Inferior parietal cortex (tissue), 1 donor: ENCODE measurements at regions not wholly inside any gene's neighbourhood (a gene's known extent, or its start where the extent isn't known, plus 50 kb on each side); places are given as distances from the start of the nearest gene placed in this dataset.

Experiments
- DNase-seq: peaks from one replicate; pipeline ENCODE4 v3.0.0-alpha.2; 2016; ENCODE audit errors: extremely low spot score

DNA sequence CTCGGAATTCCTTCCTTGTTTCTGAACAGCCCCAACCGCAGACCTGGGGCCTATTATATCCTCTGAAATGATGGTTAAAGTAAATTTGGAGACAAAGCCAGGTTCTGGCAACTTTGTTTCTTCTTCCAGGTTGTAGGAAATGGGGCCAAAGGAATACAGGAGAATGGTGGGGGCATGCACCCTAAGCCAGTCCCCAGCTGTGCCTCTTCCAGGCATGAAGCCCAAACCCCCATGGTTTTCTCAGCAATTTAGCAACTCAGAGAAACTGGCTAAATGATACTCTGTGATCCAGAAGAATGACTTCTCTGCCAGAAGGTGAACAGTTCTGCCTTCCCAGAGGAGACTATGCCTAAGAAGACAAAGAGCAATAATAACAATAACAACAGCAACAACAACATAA is 635.0 kb upstream of the FANCL start:
- DNase-seq: no peak

DNA sequence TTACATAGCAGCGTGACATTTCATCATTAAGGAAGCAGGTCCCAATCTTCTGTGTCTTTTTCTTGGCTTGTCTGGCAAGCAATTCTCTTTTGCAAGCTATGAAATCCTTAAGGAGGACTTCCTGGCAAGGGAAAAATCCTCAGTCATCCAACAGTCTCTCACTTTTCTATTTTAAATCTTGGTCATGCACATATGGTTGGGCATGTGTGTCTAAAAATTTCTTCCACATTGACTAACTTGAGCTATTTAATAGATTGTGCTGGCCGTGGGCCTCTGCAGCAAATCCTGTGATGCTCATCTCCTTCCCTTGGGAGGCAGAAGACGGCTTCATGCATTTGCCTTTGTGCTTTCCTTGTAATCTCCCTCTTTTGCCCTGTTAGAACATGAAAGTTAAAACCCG is 634.3 kb upstream of the FANCL start:
- peak; percentile 72 for DNase-seq

GRCh38 chr2:58871469-58872142 is 630.5 kb upstream of the FANCL start:
- DNase-seq: no peak

- DNase-seq: no peak
Measured at GRCh38 chr2:58870704-58871103, 629.6 kb upstream of the FANCL start.

GRCh38 chr2:58866946-58867345 is 625.8 kb upstream of the FANCL start:
- DNase-seq: no peak

DNA sequence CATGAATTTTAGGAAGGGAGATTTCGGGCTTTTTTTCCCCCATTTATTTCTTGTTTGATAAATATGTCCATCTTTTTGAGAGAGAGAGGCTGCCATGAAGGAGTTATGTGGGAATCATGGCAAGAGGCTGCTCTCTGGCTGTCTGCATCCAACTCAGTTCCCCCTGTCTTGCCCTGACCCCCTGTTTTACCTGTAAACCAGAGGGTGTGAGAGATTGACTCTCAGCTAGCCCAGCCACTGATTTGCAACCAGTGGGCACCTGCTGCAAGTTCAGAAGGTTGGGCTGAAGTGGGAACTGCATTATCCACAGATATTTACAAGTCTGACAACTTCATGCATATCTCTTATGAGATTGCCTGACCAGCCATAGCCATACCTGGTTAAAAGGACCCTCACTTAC is 625.4 kb upstream of the FANCL start:
- DNase-seq: no peak

GRCh38 chr2:58866040-58866439 is 624.9 kb upstream of the FANCL start:
- DNase-seq: no peak

DNA sequence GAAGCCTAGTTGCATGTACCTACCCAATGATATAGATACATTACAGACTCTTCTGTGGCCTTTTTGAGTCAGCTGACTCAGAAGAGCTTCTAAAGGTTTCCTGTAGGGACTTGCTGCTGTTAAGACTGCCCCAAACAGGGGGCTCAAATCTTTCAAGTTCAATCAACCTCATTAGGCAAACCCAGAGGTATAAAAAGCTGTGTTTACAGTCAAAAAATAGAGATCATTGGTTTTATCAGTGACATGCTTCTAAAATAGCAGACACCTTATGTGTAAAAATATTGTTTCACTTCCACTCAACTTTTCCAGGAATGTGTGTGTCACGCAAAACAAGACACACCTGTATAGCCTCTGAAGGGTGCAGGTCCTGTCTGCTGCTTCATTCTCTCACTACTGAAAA is 624.3 kb upstream of the FANCL start:
- no peak for DNase-seq

GRCh38 chr2:58862244-58862643 is 621.1 kb upstream of the FANCL start:
- no peak for DNase-seq

GRCh38 chr2:58860586-58860985 is 619.5 kb upstream of the FANCL start:
- no peak for DNase-seq

GRCh38 chr2:58856100-58856499 is 615.0 kb upstream of the FANCL start:
- no peak for DNase-seq

GRCh38 chr2:58853420-58853819 is 612.3 kb upstream of the FANCL start:
- DNase-seq: no peak

DNA sequence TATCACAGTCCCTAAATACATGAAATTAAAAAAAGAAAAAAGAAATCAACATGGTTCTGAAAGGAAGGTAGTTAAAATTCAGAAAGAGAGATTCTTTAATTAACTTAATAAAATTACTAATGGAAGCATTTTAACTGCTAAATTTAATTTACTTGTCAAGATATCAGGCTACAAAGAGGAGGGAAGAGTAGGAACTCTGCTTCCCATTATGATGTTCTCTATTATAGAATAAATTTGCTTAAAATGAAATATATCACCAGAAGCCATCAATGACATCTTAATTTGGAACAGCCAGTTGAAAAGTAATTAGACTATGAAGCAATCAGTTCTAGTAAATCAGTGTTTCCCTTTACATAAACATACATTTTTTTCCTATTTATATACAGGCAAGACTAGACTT is 611.8 kb upstream of the FANCL start:
- no peak for DNase-seq

GRCh38 chr2:58852243-58852642 is 611.1 kb upstream of the FANCL start:
- peak; percentile 64 for DNase-seq

DNA sequence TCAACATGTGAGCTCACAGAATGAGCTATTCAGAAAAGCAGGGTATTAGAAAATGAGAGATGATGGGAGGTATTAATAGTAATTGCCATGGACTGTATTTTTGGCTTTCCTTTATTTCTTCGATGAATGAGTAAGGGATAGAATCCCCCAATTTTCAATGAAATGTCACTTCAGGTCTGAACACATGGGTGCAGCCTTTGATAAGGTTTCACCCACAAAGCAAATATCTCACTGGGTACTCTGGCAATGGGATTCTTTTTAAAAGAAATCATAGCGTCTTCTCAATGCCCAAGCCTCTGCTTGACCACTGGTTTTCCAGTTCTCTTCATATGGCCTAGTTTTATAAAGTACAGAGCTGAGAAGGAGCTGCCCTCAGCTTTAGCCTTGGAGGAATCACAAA is 610.5 kb upstream of the FANCL start:
- no peak for DNase-seq

- no peak for DNase-seq
Measured at GRCh38 chr2:58845011-58845410, 603.9 kb upstream of the FANCL start.

- no peak for DNase-seq
Measured at GRCh38 chr2:58842501-58843155, 601.5 kb upstream of the FANCL start.

- no peak for DNase-seq
Measured at GRCh38 chr2:58834404-58834803, 593.3 kb upstream of the FANCL start.

GRCh38 chr2:58826795-58827194 is 585.7 kb upstream of the FANCL start:
- DNase-seq: no peak

DNA sequence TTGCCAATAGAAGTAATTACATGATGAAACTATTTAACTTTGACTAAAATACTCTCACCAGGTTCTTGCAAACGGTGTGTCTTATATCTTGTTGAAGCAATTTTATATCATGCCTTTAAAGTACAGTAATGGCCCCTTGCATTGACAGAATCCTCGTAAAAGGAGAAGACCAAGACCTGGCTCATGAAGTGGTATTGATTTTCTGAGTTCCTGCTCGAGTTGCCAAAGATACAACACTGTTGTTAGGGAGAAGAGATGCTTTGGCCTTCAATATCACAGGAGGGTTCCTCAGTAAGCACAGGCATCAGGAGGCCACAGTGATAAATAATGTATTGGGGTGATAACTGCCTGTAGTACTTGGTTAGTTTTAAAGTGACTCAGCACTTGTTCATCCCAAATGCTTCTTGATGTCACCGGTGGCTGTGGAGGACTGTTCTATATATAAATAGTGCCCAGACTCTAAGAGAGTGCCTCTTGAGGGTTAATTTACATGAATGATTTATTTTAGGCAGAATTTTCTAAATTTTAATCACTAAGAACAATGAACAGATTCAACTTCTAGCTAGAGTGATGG is 571.7 kb upstream of the FANCL start:
- no peak for DNase-seq

DNA sequence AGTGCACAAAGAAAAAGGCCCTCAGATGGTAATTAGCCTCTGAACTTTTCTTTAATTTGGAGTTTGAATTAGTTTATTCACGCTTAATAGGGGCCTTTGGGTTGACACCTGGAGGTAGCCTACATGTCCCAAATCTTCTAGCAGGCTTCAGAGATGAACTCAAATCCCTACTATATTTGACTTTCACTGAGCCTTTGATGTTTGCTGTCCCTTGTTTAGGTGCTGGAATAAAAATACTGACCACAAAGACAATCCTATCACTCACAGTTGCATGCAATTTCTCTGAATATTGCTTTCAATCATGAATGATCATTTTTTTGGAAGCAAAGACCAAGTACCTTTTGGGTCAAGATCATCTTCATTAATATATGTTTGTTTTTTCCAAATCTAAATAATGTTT is 564.0 kb upstream of the FANCL start:
- no peak for DNase-seq

DNA sequence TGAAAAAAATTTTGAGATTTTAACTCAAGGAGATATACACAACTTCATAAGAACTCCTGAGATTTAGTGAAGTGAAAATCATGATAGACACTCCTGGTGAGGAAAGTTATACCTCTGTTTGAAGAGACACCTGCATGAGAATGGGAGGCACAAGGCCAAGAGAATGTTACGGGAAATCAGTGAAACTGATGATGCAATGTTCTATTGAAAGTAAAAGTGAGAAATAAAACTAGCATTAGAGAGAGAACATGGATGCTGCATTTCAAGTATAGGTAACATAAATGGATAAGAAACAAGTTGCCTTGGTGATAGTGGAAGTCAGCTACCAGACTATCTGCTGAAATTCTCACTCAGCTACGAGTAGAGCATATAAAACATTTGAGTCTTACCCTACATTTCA is 562.1 kb upstream of the FANCL start:
- no peak for DNase-seq

GRCh38 chr2:58800881-58801280 is 559.8 kb upstream of the FANCL start:
- no peak for DNase-seq
